Body of pancreas (tissue), 4 donors: ENCODE measurements at regions not wholly inside any gene's neighbourhood (a gene's known extent, or its start where the extent isn't known, plus 50 kb on each side); places are given as distances from the start of the nearest gene placed in this dataset.

Experiments
- ATAC-seq: fragments of 150-250 bp; one replicate; pipeline ENCODE4 v1.9.1; 2016
- DNase-seq, 4 donors: peaks; one replicate each; pipeline ENCODE4 v3.0.0-alpha.2; 2019
- H3K27ac ChIP-seq, 4 donors: fragments of 200-600 bp; sonication (generic); 1 replicate in 3 of 4; 2 replicates in 1 of 4; pipeline versions ENCODE4 v1.5.1 to v1.6.1; 2016 to 2019; ENCODE audit warnings: mild to moderate bottlenecking in 1 of 4, mixed read lengths in 1 of 4, moderate library complexity in 1 of 4
- H3K27me3 ChIP-seq, 2 donors: fragments of 200-600 bp; sonication (generic); one replicate each; pipeline ENCODE4 v1.6.0; 2016; ENCODE audit warnings: mild to moderate bottlenecking in 1 of 2
- H3K36me3 ChIP-seq, 2 donors: fragments of 200-600 bp; sonication (generic); replicated peaks in 1 of 2; 2 replicates each; pipeline ENCODE4 v1.5.1; 2016; ENCODE audit warnings: low read depth in 2 of 2; ENCODE audit not compliant: insufficient read depth in 1 of 2
- H3K4me1 ChIP-seq: fragments of 200-600 bp; sonication (generic); one replicate; pipeline ENCODE4 v1.6.0; 2016
- H3K4me3 ChIP-seq, 2 donors: fragments of 200-600 bp; sonication (generic); 1 replicate in 1 of 2; 2 replicates in 1 of 2; pipeline ENCODE4 v1.5.1; 2016 to 2019
- H3K9me3 ChIP-seq, 3 donors: fragments of 200-600 bp; sonication (generic); 1 replicate in 2 of 3; 2 replicates in 1 of 3; pipeline ENCODE4 v1.5.1; 2016
- POLR2A ChIP-seq, 3 donors: fragments of 450-650 bp; IDR thresholded peaks; one replicate each; pipeline ENCODE4 v1.6.1; 2016; ENCODE audit warnings: antibody characterized with exemption in 3 of 3, mild to moderate bottlenecking in 2 of 3
- WGBS, 2 donors: methylation state at CpG; one replicate each; pipeline ENCODE4 v1.1.5; 2017; 5-methylcytosine and 5-hydroxymethylcytosine counted together
- intact Hi-C: fragments of 100-400 bp; cut with DNase I; formaldehyde crosslinking; loops from one replicate; pipeline ENCODE4 v1.15.1; 2023
- TF ChIP-seq, protein P1 (sequence below), 7 experiments: fragments of 450-650 bp in 4 of 7; fragments of 200-600 bp in 3 of 7; sonication (generic) in 3 of 7; IDR thresholded peaks; one replicate each; pipeline ENCODE4 v1.5.1; 2016 to 2019; ENCODE audit warnings: antibody characterized with exemption in 7 of 7

DNA sequence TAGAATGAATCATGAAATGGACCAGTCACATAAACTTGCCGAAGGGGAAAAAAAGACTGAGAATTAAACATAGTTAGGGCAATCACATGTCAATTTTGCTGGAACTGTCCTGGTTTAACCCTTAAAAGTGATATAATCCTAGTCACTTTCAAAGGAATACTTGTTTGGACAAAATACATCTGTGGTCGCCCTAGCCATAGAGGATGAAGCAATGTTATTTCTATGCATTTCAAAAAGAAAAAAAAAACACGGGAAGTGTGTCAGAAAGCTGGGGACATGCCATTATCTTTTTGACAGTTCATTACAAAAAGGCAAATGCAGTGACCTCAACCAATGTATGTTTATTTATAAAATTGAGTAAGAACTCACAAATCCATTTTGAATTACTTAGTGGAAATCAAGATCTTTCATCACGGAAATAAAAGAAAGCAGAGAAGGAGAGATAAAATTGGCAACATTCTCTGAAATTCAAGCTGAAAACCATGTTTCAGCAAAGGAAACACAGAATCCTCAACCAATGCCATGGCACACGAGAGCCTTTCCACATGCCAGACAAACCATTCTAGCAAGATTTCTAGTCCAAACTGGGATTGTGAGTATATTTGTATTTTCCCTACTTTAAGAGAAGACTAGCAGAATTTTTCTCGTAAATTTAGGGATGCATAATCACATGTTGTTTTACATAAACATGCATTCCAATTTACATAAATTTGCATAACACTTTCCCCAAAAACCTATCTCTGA lies 854.3 kb upstream of the ACVR2A start:
- no peak for ATAC-seq
- 52% methylated on average over 6 of the region's 6 CpGs for WGBS, 2 donors

DNA sequence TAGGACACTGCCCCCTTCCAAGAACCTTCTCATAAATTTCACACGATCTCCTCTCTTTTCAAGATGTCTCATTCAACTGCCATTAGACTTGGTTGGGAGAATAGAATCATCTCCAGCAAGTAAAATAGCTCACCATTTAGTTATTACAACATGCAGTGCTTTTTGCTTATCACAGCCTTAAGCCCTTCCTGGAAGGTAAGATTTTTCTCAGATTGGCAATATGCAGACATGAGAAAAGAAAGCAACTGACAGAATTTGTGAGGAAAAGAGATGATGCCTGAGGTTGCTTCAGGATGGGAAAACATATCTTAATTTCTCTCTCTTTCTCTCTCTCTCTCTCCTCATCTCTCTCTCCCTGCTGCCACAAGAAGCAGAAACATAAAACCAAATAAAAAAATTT lies 855.1 kb upstream of the ACVR2A start:
- intact Hi-C loops = no loop called here

More for the DNA sequence above, 854.3 kb upstream of the ACVR2A start:
- H3K27ac ChIP-seq = no peak overlapping the region
- H3K4me3 ChIP-seq = no peak overlapping the region
- DNase-seq = no peak
- intact Hi-C loops = no loop called here
- H3K9me3 ChIP-seq = no peaks in the 10 kb centered on the region
- no peaks in the 10 kb centered on the region for H3K4me1 ChIP-seq
- no peaks in the 10 kb centered on the region for H3K36me3 ChIP-seq
- H3K27me3 ChIP-seq = no peaks in the 10 kb centered on the region
- TF ChIP-seq, protein P1, sequence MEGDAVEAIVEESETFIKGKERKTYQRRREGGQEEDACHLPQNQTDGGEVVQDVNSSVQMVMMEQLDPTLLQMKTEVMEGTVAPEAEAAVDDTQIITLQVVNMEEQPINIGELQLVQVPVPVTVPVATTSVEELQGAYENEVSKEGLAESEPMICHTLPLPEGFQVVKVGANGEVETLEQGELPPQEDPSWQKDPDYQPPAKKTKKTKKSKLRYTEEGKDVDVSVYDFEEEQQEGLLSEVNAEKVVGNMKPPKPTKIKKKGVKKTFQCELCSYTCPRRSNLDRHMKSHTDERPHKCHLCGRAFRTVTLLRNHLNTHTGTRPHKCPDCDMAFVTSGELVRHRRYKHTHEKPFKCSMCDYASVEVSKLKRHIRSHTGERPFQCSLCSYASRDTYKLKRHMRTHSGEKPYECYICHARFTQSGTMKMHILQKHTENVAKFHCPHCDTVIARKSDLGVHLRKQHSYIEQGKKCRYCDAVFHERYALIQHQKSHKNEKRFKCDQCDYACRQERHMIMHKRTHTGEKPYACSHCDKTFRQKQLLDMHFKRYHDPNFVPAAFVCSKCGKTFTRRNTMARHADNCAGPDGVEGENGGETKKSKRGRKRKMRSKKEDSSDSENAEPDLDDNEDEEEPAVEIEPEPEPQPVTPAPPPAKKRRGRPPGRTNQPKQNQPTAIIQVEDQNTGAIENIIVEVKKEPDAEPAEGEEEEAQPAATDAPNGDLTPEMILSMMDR (IDR thresholded peaks at IDR 0.05) = no peak
- TF ChIP-seq POLR2A (IDR thresholded peaks at IDR 0.05) = no peak

DNA sequence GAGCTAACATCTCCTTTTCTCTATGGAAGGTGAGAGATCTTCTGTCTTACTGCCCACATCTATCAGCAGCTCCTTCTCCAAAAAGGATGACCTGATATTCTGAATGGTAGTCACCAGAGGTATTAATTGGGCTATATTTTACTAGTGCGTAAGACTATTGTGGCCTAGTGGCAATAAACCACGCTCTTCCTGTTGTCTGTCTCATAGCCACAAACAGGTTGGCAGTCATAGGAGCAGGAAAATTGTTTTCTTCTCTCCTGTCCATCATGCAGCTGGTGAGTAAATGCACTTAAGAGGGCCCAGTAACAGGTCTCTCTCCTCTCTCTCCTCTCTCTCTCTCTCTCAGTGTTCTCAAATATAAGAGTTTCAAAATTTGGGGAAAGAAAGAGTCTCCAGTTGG lies 856.8 kb upstream of the ACVR2A start:
- DNase-seq = no peak
- 82 to 93% methylated on average over 2 of the region's 2 CpGs for WGBS, 2 donors

More for the DNA sequence above, 855.1 kb upstream of the ACVR2A start:
- no peak for TF ChIP-seq POLR2A (IDR thresholded peaks at IDR 0.05)
- TF ChIP-seq, protein P1 (IDR thresholded peaks at IDR 0.05) = no peak
- Histone ChIP-seq H3K4me1 (no peaks in the 10 kb centered on the region), H3K36me3 (no peaks in the 10 kb centered on the region), H3K9me3 (no peaks in the 10 kb centered on the region), H3K27me3 (no peaks in the 10 kb centered on the region), H3K4me3 (no peak overlapping the region), H3K27ac (no peak overlapping the region)
- 54 to 63% methylated on average over 1 of the region's 1 CpG for WGBS, 2 donors
- DNase-seq (no peak), ATAC-seq (no peak)

DNA sequence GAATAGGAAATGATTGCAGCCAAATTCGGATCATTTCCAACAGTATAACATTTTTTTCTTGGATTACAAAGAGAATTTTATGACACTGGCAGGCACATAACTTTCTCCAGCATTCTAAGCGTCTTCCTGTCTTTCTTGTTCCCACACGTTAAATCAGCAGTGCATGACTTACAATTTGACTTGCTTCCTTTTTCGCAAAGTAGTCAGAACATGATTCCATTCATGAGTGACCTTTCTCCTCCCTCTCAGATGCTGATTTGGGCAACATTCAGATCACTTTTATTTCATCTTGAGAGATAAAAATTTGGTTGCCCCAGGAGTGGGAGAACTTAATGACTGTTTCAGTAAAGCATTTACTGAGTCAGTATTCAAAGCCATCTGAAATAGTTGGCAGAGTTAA lies 858.7 kb upstream of the ACVR2A start:
- no peak overlapping the region for H3K4me3 ChIP-seq
- ATAC-seq (no peak), DNase-seq (no peak)
- H3K36me3 ChIP-seq = no peaks in the 10 kb centered on the region
- intact Hi-C loops = no loop called here
- H3K27ac ChIP-seq = no peak overlapping the region
- WGBS, 2 donors = 34 to 51% methylated on average over 4 of the region's 4 CpGs
- no peaks in the 10 kb centered on the region for H3K4me1 ChIP-seq
- no peaks in the 10 kb centered on the region for H3K9me3 ChIP-seq
- TF ChIP-seq POLR2A (IDR thresholded peaks at IDR 0.05) = no peak
- TF ChIP-seq, protein P1 (IDR thresholded peaks at IDR 0.05) = no peak
- no peaks in the 10 kb centered on the region for H3K27me3 ChIP-seq

More for the DNA sequence above, 856.8 kb upstream of the ACVR2A start:
- Histone ChIP-seq H3K9me3 (no peaks in the 10 kb centered on the region), H3K36me3 (no peaks in the 10 kb centered on the region), H3K4me1 (no peaks in the 10 kb centered on the region), H3K4me3 (no peak overlapping the region), H3K27ac (no peak overlapping the region), H3K27me3 (no peaks in the 10 kb centered on the region)
- ATAC-seq = no peak
- intact Hi-C loops = no loop called here
- TF ChIP-seq, protein P1 (IDR thresholded peaks at IDR 0.05) = no peak
- TF ChIP-seq POLR2A (IDR thresholded peaks at IDR 0.05) = no peak

DNA sequence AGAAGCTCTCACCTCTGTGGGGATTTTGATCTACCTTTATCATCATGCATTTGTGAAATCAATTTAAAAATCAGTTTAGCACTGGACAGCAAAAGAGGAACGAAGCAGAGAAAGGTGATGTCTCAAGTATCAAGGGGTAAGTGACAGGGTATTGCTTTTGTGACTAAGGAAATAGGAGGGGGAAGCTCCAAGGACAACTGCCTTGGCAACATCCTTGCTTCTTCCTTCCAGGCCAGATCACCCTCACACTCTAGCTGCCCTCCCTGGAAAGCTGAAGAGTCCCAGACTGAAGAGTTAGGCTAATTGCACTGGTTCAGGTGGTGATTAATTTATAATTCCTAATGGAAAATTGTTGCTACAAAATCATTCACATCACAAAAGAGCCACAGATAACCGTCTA lies 859.1 kb upstream of the ACVR2A start:
- 34 to 50% methylated on average over 2 of the region's 2 CpGs for WGBS, 2 donors
- intact Hi-C loops = no loop called here
- no peaks in the 10 kb centered on the region for H3K27me3 ChIP-seq
- ATAC-seq (no peak), DNase-seq (no peak)
- no peak overlapping the region for H3K4me3 ChIP-seq
- no peaks in the 10 kb centered on the region for H3K9me3 ChIP-seq
- TF ChIP-seq POLR2A (IDR thresholded peaks at IDR 0.05) = no peak
- TF ChIP-seq, protein P1 (IDR thresholded peaks at IDR 0.05) = no peak
- H3K4me1 ChIP-seq = no peaks in the 10 kb centered on the region
- H3K27ac ChIP-seq = no peak overlapping the region
- no peaks in the 10 kb centered on the region for H3K36me3 ChIP-seq
